ENCODE measurements at regions not wholly inside any gene's neighbourhood (a gene's known extent, or its start where the extent isn't known, plus 50 kb on each side); places are given as distances from the start of the nearest gene placed in this dataset.

GRCh38 chr15:93488296-93488713, 399.3 kb upstream of the RGMA start:
- DNase-seq (ENCODE audit: low read depth): no peak
- ChIA-PET CTCF (no interaction called here), POLR2A (no interaction called here)
- no peaks in the 10 kb centered on the region for H3K36me3 ChIP-seq (ENCODE audit: control insufficient read depth, insufficient read depth, low read length)
- no peaks in the 10 kb centered on the region for H3K27me3 ChIP-seq (ENCODE audit: control insufficient read depth, insufficient read depth, low read length)
- H3K4me3 ChIP-seq (ENCODE audit: low read depth, low read length): no peak overlapping the region
- no peak for TF ChIP-seq CTCF (IDR thresholded peaks at IDR 0.05; ENCODE audit: insufficient read depth, low read depth, low read length)

- ChIA-PET POLR2A (no interaction called here), CTCF (no interaction called here)
- no peaks in the 10 kb centered on the region for H3K27me3 ChIP-seq (ENCODE audit: control insufficient read depth, insufficient read depth, low read length)
- H3K36me3 ChIP-seq (ENCODE audit: control insufficient read depth, insufficient read depth, low read length): no peaks in the 10 kb centered on the region
- no peak for DNase-seq (ENCODE audit: low read depth)
- TF ChIP-seq CTCF (IDR thresholded peaks at IDR 0.05; ENCODE audit: insufficient read depth, low read depth, low read length): no peak
- no peak overlapping the region for H3K4me3 ChIP-seq (ENCODE audit: low read depth, low read length)
These were observed 397.6 kb upstream of the RGMA start for GRCh38 chr15:93486407-93487117.

DNA sequence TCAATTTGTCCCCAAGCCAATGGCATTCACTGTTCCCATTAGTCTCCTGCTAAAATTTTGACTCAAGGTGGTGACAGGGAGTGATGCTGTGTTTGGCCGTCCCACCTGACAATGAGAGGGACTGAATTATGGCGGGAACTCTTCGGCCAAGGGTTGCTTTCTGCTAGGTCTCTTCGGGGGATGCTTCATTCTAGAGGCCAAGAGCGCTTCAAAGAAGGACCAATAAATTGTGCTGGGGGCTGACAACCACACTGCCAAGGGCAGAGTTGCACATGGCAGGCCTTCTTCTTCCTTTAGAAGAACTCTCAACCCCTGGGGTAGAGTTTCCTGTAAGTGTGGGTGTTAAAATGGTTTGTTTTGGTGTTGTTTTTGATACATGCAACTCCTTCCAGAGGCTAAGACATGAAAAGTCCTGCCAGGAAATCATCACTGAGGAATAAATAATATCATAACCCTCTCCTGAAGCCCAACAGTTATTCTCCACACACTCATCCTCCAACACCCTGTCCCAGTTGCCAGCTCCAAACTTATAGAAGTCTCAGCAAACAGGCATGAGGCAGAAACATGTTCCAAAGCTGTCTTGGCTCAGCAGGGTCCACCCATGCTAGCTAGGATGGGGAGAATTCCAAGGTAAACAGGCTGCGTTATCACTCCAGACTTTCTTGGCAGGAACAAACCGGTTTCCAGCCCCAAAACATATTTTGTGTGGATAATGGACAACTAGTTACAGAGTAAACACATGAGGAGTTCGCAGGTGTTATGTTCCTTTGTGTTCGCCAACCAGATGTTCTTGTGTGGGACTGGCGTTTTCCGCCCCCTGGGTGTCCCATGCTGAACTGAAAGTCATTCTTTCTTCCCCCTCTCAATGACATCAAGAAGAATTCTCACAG, 396.7 kb upstream of the RGMA start:
- Histone ChIP-seq H3K4me3 (ENCODE audit: low read depth, low read length) (no peak overlapping the region), H3K36me3 (ENCODE audit: control insufficient read depth, insufficient read depth, low read length) (no peaks in the 10 kb centered on the region), H3K27me3 (ENCODE audit: control insufficient read depth, insufficient read depth, low read length) (no peaks in the 10 kb centered on the region)
- ChIA-PET POLR2A (no interaction called here), CTCF (no interaction called here)
- no peak for TF ChIP-seq CTCF (IDR thresholded peaks at IDR 0.05; ENCODE audit: insufficient read depth, low read depth, low read length)
- DNase-seq (ENCODE audit: low read depth): no peak

DNA sequence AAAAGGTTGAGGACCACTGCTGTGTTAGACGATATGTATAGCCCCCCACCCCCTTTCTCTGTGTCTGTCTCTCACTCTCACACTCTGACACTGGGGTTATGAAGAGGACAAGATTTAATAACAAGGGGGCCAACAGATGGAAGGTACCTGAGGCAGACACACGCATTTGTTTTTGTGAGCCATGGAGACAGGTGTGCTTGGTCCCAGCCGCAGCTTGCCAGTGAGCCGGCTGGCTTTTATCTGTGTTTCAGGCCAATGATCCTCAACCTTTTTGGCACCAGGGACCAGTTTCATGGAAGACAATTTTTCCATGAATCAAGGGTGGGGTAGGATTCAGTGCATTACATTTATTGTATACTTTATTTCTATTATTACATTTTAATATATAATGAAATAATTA, 394.9 kb upstream of the RGMA start:
- H3K27me3 ChIP-seq (ENCODE audit: control insufficient read depth, insufficient read depth, low read length): no peaks in the 10 kb centered on the region
- ChIA-PET CTCF (no interaction called here), POLR2A (no interaction called here)
- DNase-seq (ENCODE audit: low read depth): no peak
- H3K4me3 ChIP-seq (ENCODE audit: low read depth, low read length): no peak overlapping the region
- TF ChIP-seq CTCF (IDR thresholded peaks at IDR 0.05; ENCODE audit: insufficient read depth, low read depth, low read length): no peak
- H3K36me3 ChIP-seq (ENCODE audit: control insufficient read depth, insufficient read depth, low read length): no peaks in the 10 kb centered on the region

GRCh38 chr15:93482731-93483130, 393.7 kb upstream of the RGMA start:
- Histone ChIP-seq H3K36me3 (ENCODE audit: control insufficient read depth, insufficient read depth, low read length) (no peaks in the 10 kb centered on the region), H3K4me3 (ENCODE audit: low read depth, low read length) (no peak overlapping the region), H3K27me3 (ENCODE audit: control insufficient read depth, insufficient read depth, low read length) (no peaks in the 10 kb centered on the region)
- no peak for DNase-seq (ENCODE audit: low read depth)
- CTCF ChIA-PET: no interaction called here
- TF ChIP-seq CTCF (IDR thresholded peaks at IDR 0.05; ENCODE audit: insufficient read depth, low read depth, low read length): no peak
- POLR2A ChIA-PET: no interaction called here

All from BJ (cell line).